Colonic mucosa (tissue), 4 donors: ENCODE measurements at regions not wholly inside any gene's neighbourhood (a gene's known extent, or its start where the extent isn't known, plus 50 kb on each side); places are given as distances from the start of the nearest gene placed in this dataset.

Experiments
- DNase-seq: peaks from one replicate; pipeline ENCODE4 v3.0.0-alpha.2; 2020
- H3K27ac ChIP-seq: fragments of 200-600 bp; one replicate; pipeline ENCODE4 v1.8.0; 2021
- H3K27me3 ChIP-seq: fragments of 200-600 bp; one replicate; pipeline ENCODE4 v1.8.0; 2021
- H3K36me3 ChIP-seq: fragments of 200-600 bp; one replicate; pipeline ENCODE4 v1.8.0; 2021
- H3K4me1 ChIP-seq: fragments of 200-600 bp; one replicate; pipeline ENCODE4 v1.8.0; 2021; ENCODE audit warnings: mild to moderate bottlenecking
- H3K4me3 ChIP-seq: fragments of 200-600 bp; one replicate; pipeline ENCODE4 v1.8.0; 2021
- H3K9ac ChIP-seq, 2 donors: one replicate each; pipeline ENCODE4 v1.7.0; 2013; ENCODE audit warnings: control low read depth in 2 of 2, low read depth in 2 of 2, low read length in 2 of 2
- H3K9me3 ChIP-seq: fragments of 200-600 bp; one replicate; pipeline ENCODE4 v1.8.0; 2021
- CTCF ChIP-seq: fragments of 200-600 bp; IDR thresholded peaks from one replicate; pipeline ENCODE4 v1.8.0; 2022; ENCODE audit warnings: antibody characterized with exemption, mild to moderate bottlenecking
- intact Hi-C: fragments of 100-400 bp; cut with DNase I; formaldehyde crosslinking; loops from one replicate; pipeline ENCODE4 v1.14.1; 2022
- donor health status: healthy.
- donor health status: DM: no; HTN: no; CAD: no.
- donor health status: DM: no; HTN: no; CAD: no.

- Histone ChIP-seq H3K9ac (no peak overlapping the region), H3K36me3 (no peaks in the 10 kb centered on the region), H3K27ac (no peak overlapping the region), H3K27me3 (no peaks in the 10 kb centered on the region), H3K4me3 (no peak overlapping the region), H3K9me3 (no peaks in the 10 kb centered on the region), H3K4me1 (no peaks in the 10 kb centered on the region)
- no peak for DNase-seq
- intact Hi-C loops, result no loop called here
- no peak for TF ChIP-seq CTCF
Observed at GRCh38 chr5:155948576-155948975, 378.4 kb upstream of the SGCD start.

- Histone ChIP-seq H3K9me3 (no peaks in the 10 kb centered on the region), H3K36me3 (no peaks in the 10 kb centered on the region), H3K27me3 (no peaks in the 10 kb centered on the region), H3K4me1 (no peaks in the 10 kb centered on the region), H3K27ac (no peak overlapping the region), H3K4me3 (no peak overlapping the region), H3K9ac (no peak overlapping the region)
- intact Hi-C loops, result no loop called here
- no peak for DNase-seq
- TF ChIP-seq CTCF, result no peak
Observed at GRCh38 chr5:155952486-155953089, 374.4 kb upstream of the SGCD start.

GRCh38 chr5:155953335-155953734, 373.6 kb upstream of the SGCD start:
- Histone ChIP-seq H3K9me3 (no peaks in the 10 kb centered on the region), H3K9ac (no peak overlapping the region), H3K27ac (no peak overlapping the region), H3K36me3 (no peaks in the 10 kb centered on the region), H3K4me1 (no peaks in the 10 kb centered on the region), H3K4me3 (no peak overlapping the region), H3K27me3 (no peaks in the 10 kb centered on the region)
- TF ChIP-seq CTCF, result no peak
- intact Hi-C loops, result no loop called here
- no peak for DNase-seq

GRCh38 chr5:155954701-155955445, 372.1 kb upstream of the SGCD start:
- Histone ChIP-seq H3K27ac (no peak overlapping the region), H3K9me3 (no peaks in the 10 kb centered on the region), H3K4me3 (no peak overlapping the region), H3K4me1 (no peaks in the 10 kb centered on the region), H3K36me3 (no peaks in the 10 kb centered on the region), H3K9ac (no peak overlapping the region), H3K27me3 (no peaks in the 10 kb centered on the region)
- no peak for TF ChIP-seq CTCF
- intact Hi-C loops, result no loop called here
- DNase-seq, result no peak

GRCh38 chr5:155957884-155958283, 369.1 kb upstream of the SGCD start:
- DNase-seq, result no peak
- H3K4me3 ChIP-seq, result no peak overlapping the region
- H3K27ac ChIP-seq, result no peak overlapping the region
- intact Hi-C loops, result no loop called here
- H3K27me3 ChIP-seq, result no peaks in the 10 kb centered on the region
- H3K9ac ChIP-seq, result no peak overlapping the region
- no peaks in the 10 kb centered on the region for H3K36me3 ChIP-seq
- TF ChIP-seq CTCF, result no peak
- no peaks in the 10 kb centered on the region for H3K9me3 ChIP-seq
- no peaks in the 10 kb centered on the region for H3K4me1 ChIP-seq
